ENCODE measurements at regions not wholly inside any gene's neighbourhood (a gene's known extent, or its start where the extent isn't known, plus 50 kb on each side); places are given as distances from the start of the nearest gene placed in this dataset.

DNA sequence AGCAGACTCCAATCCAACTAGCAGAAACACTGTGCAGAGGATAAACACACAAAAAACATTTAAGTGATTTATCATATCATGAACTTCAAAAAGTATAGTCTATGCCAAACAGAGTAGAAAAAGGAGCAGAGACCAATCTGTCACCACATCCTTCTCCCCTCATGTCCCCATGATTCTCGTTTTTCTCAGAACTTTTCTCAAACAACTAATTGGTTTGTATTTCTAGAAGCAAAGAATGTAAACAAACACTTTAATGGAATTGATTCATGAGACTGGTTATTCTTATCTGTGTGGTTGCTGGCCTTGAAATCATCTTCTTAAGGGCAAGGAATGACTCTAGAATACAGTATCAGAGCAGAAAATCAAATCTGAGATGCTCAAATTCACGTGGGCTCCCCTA lies 294.2 kb upstream of the THBS1 start:
- Mint-ChIP-seq H3K4me3 (no peak overlapping the region), H3K4me1 (ENCODE audit: low read depth) (no peaks in the 10 kb centered on the region), H3K27me3 (peaks cover 32% of the 10 kb centered on the region), H3K36me3 (ENCODE audit: low read depth) (no peaks in the 10 kb centered on the region), H3K9me3 (peaks cover 2% of the 10 kb centered on the region), H3K27ac (no peak overlapping the region)
- Histone ChIP-seq H3K4me3 (ENCODE audit: low read length) (no peak overlapping the region), H3K27ac (ENCODE audit: low read depth in 1 of 2, low read length in 2 of 2) (no peak overlapping the region), H3K36me3 (ENCODE audit: insufficient read depth, low read length) (no peaks in the 10 kb centered on the region), H3K4me1 (ENCODE audit: insufficient read depth, low read length) (no peaks in the 10 kb centered on the region), H3K9me3 (ENCODE audit: control insufficient read depth in 1 of 2, insufficient read depth in 1 of 2, low read length in 2 of 2) (peaks cover 0 to 4% of the 10 kb centered on the region in 2 experiments), H3K27me3 (ENCODE audit: control insufficient read depth in 1 of 2, insufficient read depth in 2 of 2, low read length in 2 of 2) (peaks cover 4% of the 10 kb centered on the region in 2 experiments)
- intact Hi-C loops (cut with DNase I, micrococcal nuclease): no loop called here
- ChIA-PET CTCF (no interaction called here), POLR2A (no interaction called here)
- no peak for DNase-seq
- TF ChIP-seq, protein P1, sequence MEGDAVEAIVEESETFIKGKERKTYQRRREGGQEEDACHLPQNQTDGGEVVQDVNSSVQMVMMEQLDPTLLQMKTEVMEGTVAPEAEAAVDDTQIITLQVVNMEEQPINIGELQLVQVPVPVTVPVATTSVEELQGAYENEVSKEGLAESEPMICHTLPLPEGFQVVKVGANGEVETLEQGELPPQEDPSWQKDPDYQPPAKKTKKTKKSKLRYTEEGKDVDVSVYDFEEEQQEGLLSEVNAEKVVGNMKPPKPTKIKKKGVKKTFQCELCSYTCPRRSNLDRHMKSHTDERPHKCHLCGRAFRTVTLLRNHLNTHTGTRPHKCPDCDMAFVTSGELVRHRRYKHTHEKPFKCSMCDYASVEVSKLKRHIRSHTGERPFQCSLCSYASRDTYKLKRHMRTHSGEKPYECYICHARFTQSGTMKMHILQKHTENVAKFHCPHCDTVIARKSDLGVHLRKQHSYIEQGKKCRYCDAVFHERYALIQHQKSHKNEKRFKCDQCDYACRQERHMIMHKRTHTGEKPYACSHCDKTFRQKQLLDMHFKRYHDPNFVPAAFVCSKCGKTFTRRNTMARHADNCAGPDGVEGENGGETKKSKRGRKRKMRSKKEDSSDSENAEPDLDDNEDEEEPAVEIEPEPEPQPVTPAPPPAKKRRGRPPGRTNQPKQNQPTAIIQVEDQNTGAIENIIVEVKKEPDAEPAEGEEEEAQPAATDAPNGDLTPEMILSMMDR (IDR thresholded peaks at IDR 0.05): no peak
- ATAC-seq (ENCODE audit: poor library complexity): no peak

- Mint-ChIP-seq H3K9me3 (peaks cover 3% of the 10 kb centered on the region), H3K4me3 (no peak overlapping the region), H3K27me3 (peaks cover 39% of the 10 kb centered on the region), H3K36me3 (ENCODE audit: low read depth) (no peaks in the 10 kb centered on the region), H3K27ac (no peak overlapping the region), H3K4me1 (ENCODE audit: low read depth) (no peaks in the 10 kb centered on the region)
- ChIA-PET CTCF (no interaction called here), POLR2A (no interaction called here)
- no peak for ATAC-seq (ENCODE audit: poor library complexity)
- peaks cover 4% of the 10 kb centered on the region in 2 experiments for H3K27me3 ChIP-seq (ENCODE audit: control insufficient read depth in 1 of 2, insufficient read depth in 2 of 2, low read length in 2 of 2)
- H3K36me3 ChIP-seq (ENCODE audit: insufficient read depth, low read length): no peaks in the 10 kb centered on the region
- no peak for DNase-seq
- H3K4me1 ChIP-seq (ENCODE audit: insufficient read depth, low read length): no peaks in the 10 kb centered on the region
- peaks cover 4 to 7% of the 10 kb centered on the region in 2 experiments for H3K9me3 ChIP-seq (ENCODE audit: control insufficient read depth in 1 of 2, insufficient read depth in 1 of 2, low read length in 2 of 2)
- no peak overlapping the region for H3K27ac ChIP-seq (ENCODE audit: low read depth in 1 of 2, low read length in 2 of 2)
- no peak overlapping the region for H3K4me3 ChIP-seq (ENCODE audit: low read length)
- intact Hi-C loops (cut with DNase I, micrococcal nuclease): no loop called here
- TF ChIP-seq, protein P1 (IDR thresholded peaks at IDR 0.05): no peak
Measured at GRCh38 chr15:39287322-39288195, 293.3 kb upstream of the THBS1 start.

- ChIA-PET POLR2A (no interaction called here), CTCF (no interaction called here)
- TF ChIP-seq, protein P1 (IDR thresholded peaks at IDR 0.05): no peak
- no peak overlapping the region for H3K4me3 ChIP-seq (ENCODE audit: low read length)
- ATAC-seq (ENCODE audit: poor library complexity) (no peak), DNase-seq (no peak)
- Mint-ChIP-seq H3K27ac (no peak overlapping the region), H3K4me1 (ENCODE audit: low read depth) (no peaks in the 10 kb centered on the region), H3K27me3 (peaks cover 55% of the 10 kb centered on the region), H3K36me3 (ENCODE audit: low read depth) (no peaks in the 10 kb centered on the region), H3K4me3 (no peak overlapping the region), H3K9me3 (peaks cover 9% of the 10 kb centered on the region)
- H3K36me3 ChIP-seq (ENCODE audit: insufficient read depth, low read length): no peaks in the 10 kb centered on the region
- H3K9me3 ChIP-seq (ENCODE audit: control insufficient read depth in 1 of 2, insufficient read depth in 1 of 2, low read length in 2 of 2): peaks cover 0 to 7% of the 10 kb centered on the region in 2 experiments
- no peak overlapping the region for H3K27ac ChIP-seq (ENCODE audit: low read depth in 1 of 2, low read length in 2 of 2)
- H3K27me3 ChIP-seq (ENCODE audit: control insufficient read depth in 1 of 2, insufficient read depth in 2 of 2, low read length in 2 of 2): peaks cover 0 to 4% of the 10 kb centered on the region in 2 experiments
- H3K4me1 ChIP-seq (ENCODE audit: insufficient read depth, low read length): no peaks in the 10 kb centered on the region
- intact Hi-C loops (cut with DNase I, micrococcal nuclease): no loop called here
Measured at GRCh38 chr15:39290711-39291435, 290.0 kb upstream of the THBS1 start.

All from CD4-positive, alpha-beta T cell (primary cell).